Mesodermal cell (in vitro differentiated cells): ENCODE measurements at regions not wholly inside any gene's neighbourhood (a gene's known extent, or its start where the extent isn't known, plus 50 kb on each side); places are given as distances from the start of the nearest gene placed in this dataset.

ENCODE experiments used
- H3K27ac ChIP-seq: 2 replicates; pipeline ENCODE4 v1.7.0; 2013; ENCODE audit warnings: mild to moderate bottlenecking, low read depth, low read length, moderate library complexity; ENCODE audit not compliant: severe bottlenecking
- H3K36me3 ChIP-seq: 2 replicates; pipeline ENCODE4 v1.7.1; 2013; ENCODE audit warnings: mild to moderate bottlenecking, low read length, moderate library complexity; ENCODE audit not compliant: control insufficient read depth, insufficient read depth
- H3K4me1 ChIP-seq: one replicate; pipeline ENCODE4 v1.7.1; 2013; ENCODE audit warnings: mild to moderate bottlenecking, low read length; ENCODE audit not compliant: insufficient read depth, control insufficient read depth, poor library complexity, severe bottlenecking
- H3K4me3 ChIP-seq: 2 replicates; pipeline ENCODE4 v1.7.0; 2013; ENCODE audit warnings: low read length, control low read depth, mild to moderate bottlenecking; ENCODE audit not compliant: insufficient read depth, poor library complexity, severe bottlenecking; ENCODE audit errors: extremely low read depth
- H3K9me3 ChIP-seq: 2 replicates; pipeline ENCODE4 v1.7.1; 2013; ENCODE audit warnings: mild to moderate bottlenecking, low read length, moderate library complexity; ENCODE audit not compliant: control insufficient read depth
- WGBS, 2 experiments: methylation state at CpG; one replicate each; pipeline ENCODE4 v1.1.5; 2013; ENCODE audit warnings: missing lambda C conversion rate in 2 of 2; ENCODE audit not compliant: insufficient coverage in 2 of 2; 5-methylcytosine and 5-hydroxymethylcytosine counted together

GRCh38 chr11:104602643-104603042, 295.6 kb downstream of the CASP12 start:
- Histone ChIP-seq H3K4me3 (no peak overlapping the region), H3K9me3 (no peaks in the 10 kb centered on the region), H3K27ac (no peak overlapping the region), H3K4me1 (no peaks in the 10 kb centered on the region), H3K36me3 (no peaks in the 10 kb centered on the region)
- 80% methylated on average over 1 of the region's 4 CpGs; no CpG with 5 or more reads in 1 of the 2 experiments for WGBS, 2 experiments

GRCh38 chr11:104594228-104594958, 303.9 kb downstream of the CASP12 start:
- Histone ChIP-seq H3K27ac (no peak overlapping the region), H3K4me3 (no peak overlapping the region), H3K9me3 (no peaks in the 10 kb centered on the region), H3K4me1 (no peaks in the 10 kb centered on the region), H3K36me3 (no peaks in the 10 kb centered on the region)
- WGBS, 2 experiments: no CpG with 5 or more reads among the region's 2 CpGs

GRCh38 chr11:104588970-104589369, 309.3 kb downstream of the CASP12 start:
- no CpG with 5 or more reads among the region's 1 CpG for WGBS, 2 experiments
- Histone ChIP-seq H3K27ac (no peak overlapping the region), H3K4me3 (no peak overlapping the region), H3K36me3 (no peaks in the 10 kb centered on the region), H3K9me3 (no peaks in the 10 kb centered on the region), H3K4me1 (no peaks in the 10 kb centered on the region)

- no CpG with 5 or more reads among the region's 2 CpGs for WGBS, 2 experiments
Measured at GRCh38 chr11:104588446-104588845, 309.8 kb downstream of the CASP12 start.

GRCh38 chr11:104584823-104585222, 313.4 kb downstream of the CASP12 start:
- H3K9me3 ChIP-seq: no peaks in the 10 kb centered on the region

More at GRCh38 chr11:104588446-104588845, 309.8 kb downstream of the CASP12 start:
- no peak overlapping the region for H3K27ac ChIP-seq
- no peaks in the 10 kb centered on the region for H3K4me1 ChIP-seq
- no peaks in the 10 kb centered on the region for H3K9me3 ChIP-seq
- H3K4me3 ChIP-seq: no peak overlapping the region
- no peaks in the 10 kb centered on the region for H3K36me3 ChIP-seq

GRCh38 chr11:104583857-104584256, 314.4 kb downstream of the CASP12 start:
- H3K9me3 ChIP-seq: no peaks in the 10 kb centered on the region
- H3K36me3 ChIP-seq: no peaks in the 10 kb centered on the region
- 96 to 98% methylated on average over 8 to 10 of the region's 10 CpGs for WGBS, 2 experiments
- no peak overlapping the region for H3K4me3 ChIP-seq
- no peak overlapping the region for H3K27ac ChIP-seq
- no peaks in the 10 kb centered on the region for H3K4me1 ChIP-seq

More at GRCh38 chr11:104584823-104585222, 313.4 kb downstream of the CASP12 start:
- Histone ChIP-seq H3K27ac (no peak overlapping the region), H3K4me3 (no peak overlapping the region), H3K36me3 (no peaks in the 10 kb centered on the region), H3K4me1 (no peaks in the 10 kb centered on the region)
- WGBS, 2 experiments: 88% methylated on average over 1 of the region's 2 CpGs; no CpG with 5 or more reads in 1 of the 2 experiments

GRCh38 chr11:104582431-104582830, 315.8 kb downstream of the CASP12 start:
- no peaks in the 10 kb centered on the region for H3K36me3 ChIP-seq
- no peak overlapping the region for H3K27ac ChIP-seq
- H3K9me3 ChIP-seq: no peaks in the 10 kb centered on the region
- WGBS, 2 experiments: no CpG with 5 or more reads among the region's 2 CpGs
- no peak overlapping the region for H3K4me3 ChIP-seq
- no peaks in the 10 kb centered on the region for H3K4me1 ChIP-seq

DNA sequence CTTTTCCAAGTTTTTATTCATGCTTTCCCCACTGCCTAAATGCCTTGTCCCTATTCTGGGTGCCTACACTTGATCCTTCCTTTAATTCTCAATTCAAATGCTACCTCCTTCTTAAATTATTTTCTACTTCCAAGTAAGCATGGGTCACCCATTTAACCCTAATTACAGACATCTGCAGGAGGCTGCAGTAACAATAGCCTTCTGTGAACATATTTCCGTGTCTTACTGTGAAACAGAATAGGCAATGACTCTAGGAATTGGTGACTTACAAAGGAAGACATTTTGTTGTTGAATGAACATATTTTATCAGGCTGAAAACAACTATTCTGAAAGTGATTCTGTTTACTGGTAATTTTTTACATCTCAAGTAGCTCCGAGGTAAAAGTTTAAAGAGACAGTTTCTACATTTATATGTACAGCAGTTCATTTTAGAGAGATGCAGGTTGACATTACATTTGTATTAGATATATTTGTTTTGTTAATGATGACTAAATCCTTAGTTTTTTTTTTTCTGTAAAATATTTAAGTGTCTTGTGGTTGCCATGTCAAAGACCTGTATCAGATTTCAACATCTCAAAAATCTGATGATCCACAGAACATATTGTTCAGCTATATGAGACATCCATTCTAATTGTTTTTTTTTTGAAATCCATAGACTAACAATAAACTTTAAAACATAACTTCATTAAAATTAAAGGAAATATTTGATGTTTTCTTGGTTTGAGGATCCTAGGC, 316.8 kb downstream of the CASP12 start:
- Histone ChIP-seq H3K4me1 (no peaks in the 10 kb centered on the region), H3K27ac (no peak overlapping the region), H3K9me3 (no peaks in the 10 kb centered on the region), H3K36me3 (no peaks in the 10 kb centered on the region), H3K4me3 (no peak overlapping the region)
- WGBS, 2 experiments: 14 to 40% methylated on average over 1 to 2 of the region's 2 CpGs

DNA sequence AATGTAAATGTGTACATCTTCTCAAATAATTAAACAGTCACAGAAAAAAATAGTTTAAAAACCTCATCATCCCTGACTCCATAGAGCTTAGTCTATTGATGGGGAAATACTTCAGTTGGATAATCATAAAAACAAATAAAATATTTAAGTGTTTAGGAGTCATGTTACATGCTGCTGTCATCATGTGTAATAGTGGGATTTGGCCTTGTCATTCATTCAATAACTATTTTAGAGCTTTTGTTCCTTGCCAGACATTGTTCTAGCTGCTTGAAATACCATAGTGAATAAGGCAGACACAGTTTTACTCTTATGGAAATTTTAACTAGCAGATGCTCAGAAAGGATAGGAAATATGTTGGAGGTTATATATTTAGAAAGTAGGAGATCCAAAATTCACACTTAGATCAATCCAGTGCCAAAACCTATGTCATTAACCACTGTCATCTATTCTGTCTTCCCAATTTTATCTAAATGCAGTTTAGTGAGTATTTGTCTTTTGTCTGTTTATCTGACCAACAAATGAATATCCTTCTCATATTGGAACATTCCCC, 324.7 kb downstream of the CASP12 start:
- no peaks in the 10 kb centered on the region for H3K36me3 ChIP-seq
- H3K27ac ChIP-seq: no peak overlapping the region

GRCh38 chr11:104572279-104572678, 326.0 kb downstream of the CASP12 start:
- no CpG with 5 or more reads among the region's 2 CpGs for WGBS, 2 experiments
- Histone ChIP-seq H3K4me3 (no peak overlapping the region), H3K9me3 (peaks cover 4% of the 10 kb centered on the region)

More for the DNA sequence above, 324.7 kb downstream of the CASP12 start:
- Histone ChIP-seq H3K4me3 (no peak overlapping the region), H3K4me1 (peaks cover 4% of the 10 kb centered on the region), H3K9me3 (peaks cover 4% of the 10 kb centered on the region)

More at GRCh38 chr11:104572279-104572678, 326.0 kb downstream of the CASP12 start:
- no peak overlapping the region for H3K27ac ChIP-seq
- H3K36me3 ChIP-seq: no peaks in the 10 kb centered on the region
- H3K4me1 ChIP-seq: peaks cover 4% of the 10 kb centered on the region
